Parathyroid adenoma (tissue), 2 donors: ENCODE measurements at regions not wholly inside any gene's neighbourhood (a gene's known extent, or its start where the extent isn't known, plus 50 kb on each side); places are given as distances from the start of the nearest gene placed in this dataset.

Experiments
- H2AFZ ChIP-seq: fragments of 300-600 bp; sonication (generic); one replicate; pipeline ENCODE4 v1.7.0; 2017; ENCODE audit warnings: antibody characterized with exemption, mild to moderate bottlenecking
- H3K27ac ChIP-seq: fragments of 300-600 bp; sonication (generic); one replicate; pipeline ENCODE4 v1.7.0; 2017
- H3K27me3 ChIP-seq: fragments of 300-600 bp; sonication (generic); one replicate; pipeline ENCODE4 v1.7.0; 2017; ENCODE audit warnings: low read length; ENCODE audit not compliant: control insufficient read depth, insufficient read depth
- H3K36me3 ChIP-seq: fragments of 300-600 bp; sonication (generic); one replicate; pipeline ENCODE4 v1.7.0; 2017; ENCODE audit warnings: low read length; ENCODE audit not compliant: control insufficient read depth, insufficient read depth
- H3K4me1 ChIP-seq: fragments of 300-600 bp; sonication (generic); one replicate; pipeline ENCODE4 v1.7.0; 2017; ENCODE audit warnings: control low read depth
- H3K4me2 ChIP-seq: fragments of 300-600 bp; sonication (generic); one replicate; pipeline ENCODE4 v1.7.0; 2017; ENCODE audit warnings: low read length
- H3K4me3 ChIP-seq: fragments of 300-600 bp; sonication (generic); one replicate; pipeline ENCODE4 v1.7.0; 2017; ENCODE audit warnings: low read depth, low read length
- H3K79me2 ChIP-seq: fragments of 300-600 bp; sonication (generic); one replicate; pipeline ENCODE4 v1.7.0; 2017; ENCODE audit warnings: control low read depth
- H3K9ac ChIP-seq: fragments of 300-600 bp; sonication (generic); one replicate; pipeline ENCODE4 v1.7.0; 2017; ENCODE audit warnings: mild to moderate bottlenecking
- H3K9me3 ChIP-seq: fragments of 300-600 bp; sonication (generic); one replicate; pipeline ENCODE4 v1.7.0; 2017; ENCODE audit warnings: low read length; ENCODE audit not compliant: control insufficient read depth
- TF ChIP-seq, protein P1 (sequence below): fragments of 300-600 bp; sonication (generic); IDR thresholded peaks from one replicate; pipeline ENCODE4 v1.7.0; 2017; ENCODE audit warnings: antibody characterized with exemption, mild to moderate bottlenecking
- donor health status: primary hyperparathyroidism.

- TF ChIP-seq, protein P1, sequence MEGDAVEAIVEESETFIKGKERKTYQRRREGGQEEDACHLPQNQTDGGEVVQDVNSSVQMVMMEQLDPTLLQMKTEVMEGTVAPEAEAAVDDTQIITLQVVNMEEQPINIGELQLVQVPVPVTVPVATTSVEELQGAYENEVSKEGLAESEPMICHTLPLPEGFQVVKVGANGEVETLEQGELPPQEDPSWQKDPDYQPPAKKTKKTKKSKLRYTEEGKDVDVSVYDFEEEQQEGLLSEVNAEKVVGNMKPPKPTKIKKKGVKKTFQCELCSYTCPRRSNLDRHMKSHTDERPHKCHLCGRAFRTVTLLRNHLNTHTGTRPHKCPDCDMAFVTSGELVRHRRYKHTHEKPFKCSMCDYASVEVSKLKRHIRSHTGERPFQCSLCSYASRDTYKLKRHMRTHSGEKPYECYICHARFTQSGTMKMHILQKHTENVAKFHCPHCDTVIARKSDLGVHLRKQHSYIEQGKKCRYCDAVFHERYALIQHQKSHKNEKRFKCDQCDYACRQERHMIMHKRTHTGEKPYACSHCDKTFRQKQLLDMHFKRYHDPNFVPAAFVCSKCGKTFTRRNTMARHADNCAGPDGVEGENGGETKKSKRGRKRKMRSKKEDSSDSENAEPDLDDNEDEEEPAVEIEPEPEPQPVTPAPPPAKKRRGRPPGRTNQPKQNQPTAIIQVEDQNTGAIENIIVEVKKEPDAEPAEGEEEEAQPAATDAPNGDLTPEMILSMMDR = no peak
- H3K4me1 ChIP-seq = no peaks in the 10 kb centered on the region
- H3K9me3 ChIP-seq = no peaks in the 10 kb centered on the region
- H3K27me3 ChIP-seq = no peaks in the 10 kb centered on the region
- no peaks in the 10 kb centered on the region for H3K79me2 ChIP-seq
- H2AFZ ChIP-seq = no peak overlapping the region
- H3K27ac ChIP-seq = no peak overlapping the region
- H3K9ac ChIP-seq = no peak overlapping the region
- H3K4me2 ChIP-seq = no peak overlapping the region
- no peak overlapping the region for H3K4me3 ChIP-seq
- H3K36me3 ChIP-seq = no peaks in the 10 kb centered on the region
These were observed 206.0 kb downstream of the SIM1 start for GRCh38 chr6:100258752-100259151.

GRCh38 chr6:100257793-100258395 lies 206.8 kb downstream of the SIM1 start:
- no peak overlapping the region for H2AFZ ChIP-seq
- no peak overlapping the region for H3K9ac ChIP-seq
- H3K9me3 ChIP-seq = no peaks in the 10 kb centered on the region
- no peaks in the 10 kb centered on the region for H3K79me2 ChIP-seq
- H3K36me3 ChIP-seq = no peaks in the 10 kb centered on the region
- H3K27me3 ChIP-seq = no peaks in the 10 kb centered on the region
- no peak overlapping the region for H3K4me3 ChIP-seq
- H3K4me2 ChIP-seq = no peak overlapping the region
- H3K4me1 ChIP-seq = no peaks in the 10 kb centered on the region
- no peak overlapping the region for H3K27ac ChIP-seq
- TF ChIP-seq, protein P1 = no peak

- no peaks in the 10 kb centered on the region for H3K4me1 ChIP-seq
- no peak overlapping the region for H3K4me2 ChIP-seq
- H3K9me3 ChIP-seq = no peaks in the 10 kb centered on the region
- H2AFZ ChIP-seq = no peak overlapping the region
- no peak overlapping the region for H3K9ac ChIP-seq
- H3K79me2 ChIP-seq = no peaks in the 10 kb centered on the region
- no peak overlapping the region for H3K4me3 ChIP-seq
- no peak overlapping the region for H3K27ac ChIP-seq
- TF ChIP-seq, protein P1 = no peak
- no peaks in the 10 kb centered on the region for H3K36me3 ChIP-seq
- no peaks in the 10 kb centered on the region for H3K27me3 ChIP-seq
These were observed 209.0 kb downstream of the SIM1 start for GRCh38 chr6:100255701-100256100.

GRCh38 chr6:100247123-100247522 lies 217.6 kb downstream of the SIM1 start:
- no peak overlapping the region for H3K9ac ChIP-seq
- no peaks in the 10 kb centered on the region for H3K9me3 ChIP-seq
- H3K79me2 ChIP-seq = no peaks in the 10 kb centered on the region
- no peak overlapping the region for H3K27ac ChIP-seq
- no peaks in the 10 kb centered on the region for H3K4me1 ChIP-seq
- no peaks in the 10 kb centered on the region for H3K27me3 ChIP-seq
- H2AFZ ChIP-seq = no peak overlapping the region
- no peak overlapping the region for H3K4me3 ChIP-seq
- no peaks in the 10 kb centered on the region for H3K36me3 ChIP-seq
- TF ChIP-seq, protein P1 = no peak
- H3K4me2 ChIP-seq = no peak overlapping the region

DNA sequence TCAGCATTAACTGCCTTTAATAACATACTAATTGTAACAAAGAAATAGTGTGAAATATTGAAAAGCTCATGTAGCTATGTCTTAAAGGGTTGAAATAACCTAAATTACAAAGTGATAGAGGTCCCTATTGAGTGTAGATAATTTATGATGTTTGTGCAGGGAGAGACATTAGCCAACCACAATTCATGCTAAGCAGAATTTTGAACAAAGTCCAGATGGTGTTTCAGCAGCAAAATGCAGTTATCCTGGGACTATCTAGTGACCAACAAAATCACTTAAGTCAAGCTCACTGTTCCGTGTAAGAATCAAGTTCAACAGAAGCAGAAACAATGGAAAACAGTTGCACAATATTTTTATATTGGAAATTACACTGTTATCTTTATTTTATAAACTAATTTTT lies 218.5 kb downstream of the SIM1 start:
- Histone ChIP-seq H3K4me2 (no peak overlapping the region), H3K36me3 (no peaks in the 10 kb centered on the region), H3K9ac (no peak overlapping the region), H3K9me3 (no peaks in the 10 kb centered on the region), H3K79me2 (no peaks in the 10 kb centered on the region), H3K4me1 (no peaks in the 10 kb centered on the region), H3K4me3 (no peak overlapping the region), H2AFZ (no peak overlapping the region), H3K27me3 (no peaks in the 10 kb centered on the region), H3K27ac (no peak overlapping the region)
- TF ChIP-seq, protein P1 = no peak
